ENCODE measurements at regions not wholly inside any gene's neighbourhood (a gene's known extent, or its start where the extent isn't known, plus 50 kb on each side); places are given as distances from the start of the nearest gene placed in this dataset.

- DNase-seq (no peak), ATAC-seq (ENCODE audit: poor library complexity) (no peak)
- POLR2A ChIA-PET: no interaction called here
- H3K36me3 ChIP-seq (ENCODE audit: insufficient read depth, low read length): no peaks in the 10 kb centered on the region
- no peak overlapping the region for H3K4me3 Mint-ChIP-seq
- H3K4me1 ChIP-seq (ENCODE audit: insufficient read depth, low read length): no peaks in the 10 kb centered on the region
- TF ChIP-seq CTCF (IDR thresholded peaks at IDR 0.05): no peak
- H3K9me3 ChIP-seq (ENCODE audit: control insufficient read depth in 1 of 2, insufficient read depth in 1 of 2, low read length in 2 of 2): no peaks in the 10 kb centered on the region
- H3K4me1 Mint-ChIP-seq (ENCODE audit: low read depth): no peaks in the 10 kb centered on the region
- no peaks in the 10 kb centered on the region for H3K9me3 Mint-ChIP-seq
- no peak overlapping the region for H3K4me3 ChIP-seq (ENCODE audit: low read length)
- no peaks in the 10 kb centered on the region for H3K27me3 Mint-ChIP-seq
- no peaks in the 10 kb centered on the region for H3K27me3 ChIP-seq (ENCODE audit: control insufficient read depth in 1 of 2, insufficient read depth in 2 of 2, low read length in 2 of 2)
- CTCF ChIA-PET: no interaction called here
- no peak overlapping the region for H3K27ac ChIP-seq (ENCODE audit: low read depth in 1 of 2, low read length in 2 of 2)
- intact Hi-C loops (cut with DNase I, micrococcal nuclease): no loop called here
- H3K36me3 Mint-ChIP-seq (ENCODE audit: low read depth): no peaks in the 10 kb centered on the region
- H3K27ac Mint-ChIP-seq: no peak overlapping the region
Measured at GRCh38 chr2:516131-516530, 161.1 kb downstream of the TMEM18 start.

- Histone ChIP-seq H3K36me3 (ENCODE audit: insufficient read depth, low read length) (no peaks in the 10 kb centered on the region), H3K27ac (ENCODE audit: low read depth in 1 of 2, low read length in 2 of 2) (no peak overlapping the region), H3K4me1 (ENCODE audit: insufficient read depth, low read length) (no peaks in the 10 kb centered on the region), H3K4me3 (ENCODE audit: low read length) (no peak overlapping the region), H3K27me3 (ENCODE audit: control insufficient read depth in 1 of 2, insufficient read depth in 2 of 2, low read length in 2 of 2) (no peaks in the 10 kb centered on the region), H3K9me3 (ENCODE audit: control insufficient read depth in 1 of 2, insufficient read depth in 1 of 2, low read length in 2 of 2) (no peaks in the 10 kb centered on the region)
- no peak for ATAC-seq (ENCODE audit: poor library complexity)
- Mint-ChIP-seq H3K9me3 (no peaks in the 10 kb centered on the region), H3K27ac (no peak overlapping the region), H3K36me3 (ENCODE audit: low read depth) (no peaks in the 10 kb centered on the region), H3K4me3 (no peak overlapping the region), H3K4me1 (ENCODE audit: low read depth) (no peaks in the 10 kb centered on the region), H3K27me3 (no peaks in the 10 kb centered on the region)
- no peak for DNase-seq
- POLR2A ChIA-PET: no interaction called here
- TF ChIP-seq CTCF (IDR thresholded peaks at IDR 0.05): no peak
- intact Hi-C loops (cut with DNase I, micrococcal nuclease): no loop called here
- CTCF ChIA-PET: no interaction called here
Measured at GRCh38 chr2:515441-516127, 161.6 kb downstream of the TMEM18 start.

- Mint-ChIP-seq H3K36me3 (ENCODE audit: low read depth) (no peaks in the 10 kb centered on the region), H3K4me3 (no peak overlapping the region), H3K9me3 (no peaks in the 10 kb centered on the region), H3K27me3 (no peaks in the 10 kb centered on the region), H3K27ac (no peak overlapping the region), H3K4me1 (ENCODE audit: low read depth) (no peaks in the 10 kb centered on the region)
- Histone ChIP-seq H3K27me3 (ENCODE audit: control insufficient read depth in 1 of 2, insufficient read depth in 2 of 2, low read length in 2 of 2) (no peaks in the 10 kb centered on the region), H3K27ac (ENCODE audit: low read depth in 1 of 2, low read length in 2 of 2) (no peak overlapping the region), H3K36me3 (ENCODE audit: insufficient read depth, low read length) (no peaks in the 10 kb centered on the region), H3K4me1 (ENCODE audit: insufficient read depth, low read length) (no peaks in the 10 kb centered on the region), H3K4me3 (ENCODE audit: low read length) (no peak overlapping the region), H3K9me3 (ENCODE audit: control insufficient read depth in 1 of 2, insufficient read depth in 1 of 2, low read length in 2 of 2) (no peaks in the 10 kb centered on the region)
- POLR2A ChIA-PET: no interaction called here
- CTCF ChIA-PET: no interaction called here
- DNase-seq (no peak), ATAC-seq (ENCODE audit: poor library complexity) (no peak)
- intact Hi-C loops (cut with DNase I, micrococcal nuclease): no loop called here
- no peak for TF ChIP-seq CTCF (IDR thresholded peaks at IDR 0.05)
Measured at GRCh38 chr2:513981-514706, 163.1 kb downstream of the TMEM18 start.

All from CD4-positive, alpha-beta T cell (primary cell).